HCT116 (cell line): ENCODE measurements at regions not wholly inside any gene's neighbourhood (a gene's known extent, or its start where the extent isn't known, plus 50 kb on each side); places are given as distances from the start of the nearest gene placed in this dataset.

Source experiments
- ATAC-seq: fragments of 200-7000 bp; cut with Tn5 transposase; 2 replicates; pipeline ENCODE4 v1.9.1; 2020; ENCODE audit warnings: mild to moderate bottlenecking, moderate library complexity
- BruUV-seq: library from RNA; stranded (reverse); fragments of 400-500 nt; replicated peaks from 2 replicates; lab custom pipeline; 2021; lab: Mats Ljungman, UMichigan
- CTCF ChIA-PET: fragments of 300-600 bp; sonication (Branson Sonifier 250); formaldehyde crosslinking; loops from one replicate; lab custom pipeline; 2021; ENCODE audit warnings: antibody characterized with exemption; lab: Charles Lee
- POLR2A ChIA-PET: fragments of 300-600, 350-600 bp; sonication (Branson Sonifier 250); formaldehyde crosslinking; loops from one replicate; lab custom pipeline; 2021; ENCODE audit warnings: antibody characterized with exemption; lab: Charles Lee
- RAD21 ChIA-PET, 2 experiments: fragments of 300-600 bp; sonication (Branson Sonifier 250); formaldehyde crosslinking; loops; one replicate each; lab custom pipeline; 2023; ENCODE audit warnings: low total read pairs in 2 of 2; ENCODE audit not compliant: uncharacterized antibody in 2 of 2, unreplicated experiment in 2 of 2, low non-redundant PET in 1 of 2; lab: Charles Lee
- DNase-seq: peaks from one replicate; pipeline ENCODE4 v3.0.0-alpha.2; 2010; ENCODE audit warnings: low read depth, low spot score
- H2AFZ ChIP-seq: fragments of 200-600 bp; shearing (Covaris generic), sonication (generic); 2 replicates; pipeline ENCODE4 v1.6.1; 2017; ENCODE audit warnings: low read depth, mixed run types, mixed read lengths, antibody characterized with exemption, low read length; ENCODE audit not compliant: poor library complexity, severe bottlenecking
- H3K27ac ChIP-seq: 2 replicates; pipeline ENCODE4 v1.5.1; 2012; ENCODE audit warnings: low read depth, low read length
- H3K27me3 ChIP-seq: fragments of 200-600 bp; sonication (generic); 2 replicates; pipeline ENCODE4 v1.6.1; 2016; ENCODE audit warnings: mixed run types, low read length, mixed read lengths; ENCODE audit not compliant: insufficient read depth
- H3K36me3 ChIP-seq, 2 experiments: fragments of 200-500 bp in 1 of 2; fragments of 200-600 bp in 1 of 2; sonication (Bioruptor generic) in 1 of 2; sonication (generic) in 1 of 2; 2 replicates each; pipeline versions ENCODE4 v1.5.1 to v1.6.1; 2014 to 2016; ENCODE audit warnings: low read length in 2 of 2, inconsistent platforms in 1 of 2, mixed read lengths in 1 of 2, mixed run types in 1 of 2; ENCODE audit not compliant: insufficient read depth in 2 of 2, control insufficient read depth in 1 of 2
- H3K4me1 ChIP-seq, 2 experiments: fragments of 200-600 bp in 1 of 2; sonication (generic) in 1 of 2; 2 replicates each; pipeline versions ENCODE4 v1.5.1 to v1.6.1; 2012 to 2017; ENCODE audit warnings: low read length in 2 of 2, inconsistent platforms in 1 of 2, mild to moderate bottlenecking in 1 of 2, mixed read lengths in 1 of 2, mixed run types in 1 of 2, moderate library complexity in 1 of 2; ENCODE audit not compliant: insufficient read depth in 2 of 2, control insufficient read depth in 1 of 2
- H3K4me2 ChIP-seq: fragments of 200-600 bp; sonication (generic); 2 replicates; pipeline ENCODE4 v1.6.1; 2017; ENCODE audit warnings: mixed run types, low read length, mixed read lengths
- H3K4me3 ChIP-seq, 2 experiments: fragments of 200-600 bp in 1 of 2; sonication (generic) in 1 of 2; replicated peaks in 1 of 2; 2 replicates each; pipeline ENCODE4 v1.5.1; 2011 to 2016; ENCODE audit warnings: low read length in 2 of 2, control low read depth in 1 of 2, low read depth in 1 of 2, mild to moderate bottlenecking in 1 of 2, mixed read lengths in 1 of 2, mixed run types in 1 of 2
- H3K79me2 ChIP-seq: fragments of 200-600 bp; sonication (generic); 2 replicates; pipeline ENCODE4 v1.6.1; 2017; ENCODE audit warnings: mild to moderate bottlenecking, mixed run types, low read length, moderate library complexity, mixed read lengths; ENCODE audit not compliant: insufficient read depth
- H3K9ac ChIP-seq: fragments of 200-600 bp; sonication (generic); 2 replicates; pipeline ENCODE4 v1.6.1; 2016; ENCODE audit warnings: low read length, mixed read lengths
- H3K9me2 ChIP-seq: fragments of 200-600 bp; sonication (generic), shearing (Covaris generic); 2 replicates; pipeline ENCODE4 v1.6.1; 2017; ENCODE audit warnings: mixed run types, mild to moderate bottlenecking, moderate library complexity; ENCODE audit not compliant: insufficient read depth
- H3K9me3 ChIP-seq, 2 experiments: fragments of 200-500 bp in 1 of 2; fragments of 200-600 bp in 1 of 2; sonication (Bioruptor generic) in 1 of 2; sonication (generic) in 1 of 2; 2 replicates each; pipeline ENCODE4 v1.6.1; 2014 to 2017; ENCODE audit warnings: low read length in 2 of 2, mixed read lengths in 2 of 2, inconsistent platforms in 1 of 2, low read depth in 1 of 2, mild to moderate bottlenecking in 1 of 2, mixed run types in 1 of 2, moderate library complexity in 1 of 2; ENCODE audit not compliant: control insufficient read depth in 1 of 2, insufficient read depth in 1 of 2
- H4K20me1 ChIP-seq: fragments of 200-600 bp; sonication (generic), shearing (Covaris generic); 2 replicates; pipeline ENCODE4 v1.6.1; 2017; ENCODE audit warnings: mixed run types, mild to moderate bottlenecking, moderate library complexity; ENCODE audit not compliant: insufficient read depth
- ATF3 ChIP-seq: IDR thresholded peaks from 2 replicates; pipeline ENCODE4 v1.6.1; 2012
- CEBPB ChIP-seq: IDR thresholded peaks from 2 replicates; pipeline ENCODE4 v1.6.1; 2012; ENCODE audit warnings: low read depth
- EGR1 ChIP-seq: IDR thresholded peaks from 2 replicates; pipeline ENCODE4 v1.6.1; 2012; ENCODE audit warnings: low read depth
- ELF1 ChIP-seq: IDR thresholded peaks from 2 replicates; pipeline ENCODE4 v1.6.1; 2012; ENCODE audit warnings: low read depth, borderline replicate concordance
- JUND ChIP-seq: IDR thresholded peaks from 2 replicates; pipeline ENCODE4 v1.6.1; 2012
- MAX ChIP-seq: IDR thresholded peaks from 2 replicates; pipeline ENCODE4 v1.6.1; 2012
- POLR2A ChIP-seq: IDR thresholded peaks from 2 replicates; pipeline ENCODE4 v1.7.0; 2011; ENCODE audit warnings: borderline replicate concordance; ENCODE audit not compliant: insufficient read depth, insufficient read length; ENCODE audit errors: extremely low read depth
- POLR2AphosphoS5 ChIP-seq: IDR thresholded peaks from 2 replicates; pipeline ENCODE4 v1.6.1; 2011; ENCODE audit warnings: mild to moderate bottlenecking, low read depth, low read length, moderate library complexity
- RAD21 ChIP-seq: IDR thresholded peaks from 2 replicates; pipeline ENCODE4 v1.6.1; 2012; ENCODE audit warnings: low read depth, mild to moderate bottlenecking
- SIN3A ChIP-seq: IDR thresholded peaks from 2 replicates; pipeline ENCODE4 v1.6.1; 2012; ENCODE audit warnings: low read depth
- SP1 ChIP-seq: IDR thresholded peaks from 2 replicates; pipeline ENCODE4 v1.6.1; 2012; ENCODE audit warnings: low read depth
- SRF ChIP-seq: IDR thresholded peaks from 2 replicates; pipeline ENCODE4 v1.6.1; 2012; ENCODE audit warnings: low read depth
- YY1 ChIP-seq: IDR thresholded peaks from 2 replicates; pipeline ENCODE4 v1.6.1; 2011; ENCODE audit warnings: low read length, low read depth, moderate library complexity, mild to moderate bottlenecking; ENCODE audit not compliant: insufficient replicate concordance; ENCODE audit errors: extremely low read depth
- ZFX ChIP-seq: fragments of 450-650 bp; IDR thresholded peaks from 2 replicates; pipeline ENCODE4 v1.6.1; 2017
- intact Hi-C: fragments of 100-400 bp; cut with micrococcal nuclease; formaldehyde crosslinking; loops from 2 replicates; pipeline ENCODE4 v1.10.0; 2022
- TF ChIP-seq, protein P1 (sequence below): IDR thresholded peaks from 2 replicates; pipeline ENCODE4 v1.6.1; 2012; ENCODE audit warnings: low read depth
- TF ChIP-seq, protein P2 (sequence below): IDR thresholded peaks from 2 replicates; pipeline ENCODE4 v1.6.1; 2011; ENCODE audit warnings: mild to moderate bottlenecking, low read length, moderate library complexity; ENCODE audit not compliant: insufficient replicate concordance; ENCODE audit errors: extremely low read depth

DNA sequence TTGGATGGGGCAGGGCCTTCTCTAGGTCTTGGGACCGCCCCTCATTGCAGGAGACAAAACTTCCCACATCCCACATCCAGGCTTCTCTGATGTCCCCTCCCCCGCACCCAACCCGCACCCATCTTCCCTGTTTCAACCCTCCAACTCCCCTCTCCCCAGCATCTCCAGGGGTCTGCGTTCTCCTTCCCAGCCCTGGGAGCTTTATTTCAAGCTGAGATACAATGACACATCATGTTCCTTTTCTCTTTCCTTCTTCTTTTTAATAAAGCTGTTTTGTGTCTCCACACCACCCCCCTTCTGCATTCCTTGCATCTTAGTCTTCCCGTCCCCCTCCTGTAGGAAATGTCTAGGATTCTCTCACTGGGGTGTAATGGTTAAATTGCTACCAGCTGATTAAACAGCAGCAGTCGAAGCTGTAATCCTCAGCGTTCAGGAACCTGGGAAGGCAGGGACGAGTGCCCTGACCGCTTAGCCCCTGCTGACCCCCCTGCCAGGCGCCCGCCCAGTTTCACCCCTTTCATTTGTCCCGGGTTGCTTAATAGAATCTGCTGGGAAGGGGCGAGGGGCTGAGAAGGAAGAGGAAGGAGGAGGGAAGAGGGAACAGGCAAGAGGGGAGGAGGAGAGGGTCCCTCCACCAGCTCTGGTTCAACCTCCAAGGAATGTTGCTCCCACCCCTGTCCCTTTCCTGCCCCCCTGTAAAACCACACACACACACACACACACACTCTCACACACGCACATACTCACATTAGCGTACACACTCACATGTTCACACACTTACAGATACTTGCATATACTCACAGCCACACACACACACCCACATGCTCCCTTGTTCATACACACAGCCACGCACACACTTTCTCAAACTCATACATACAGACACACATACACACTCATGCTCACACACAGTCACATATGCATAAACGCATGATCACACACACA lies 104.5 kb upstream of the MED13L start:
- BruUV-seq: no TSS peak
- H3K36me3 ChIP-seq: no peaks in the 10 kb centered on the region
- intact Hi-C loops: no loop called here
- H4K20me1 ChIP-seq: no peaks in the 10 kb centered on the region
- no peaks in the 10 kb centered on the region for H3K9me3 ChIP-seq
- no peak overlapping the region for H3K4me3 ChIP-seq
- ChIA-PET POLR2A (no interaction called here), RAD21 (no interaction called here), CTCF (no interaction called here)
- no peak overlapping the region for H2AFZ ChIP-seq
- no peaks in the 10 kb centered on the region for H3K27me3 ChIP-seq
- H3K27ac ChIP-seq: no peak overlapping the region
- no peaks in the 10 kb centered on the region for H3K79me2 ChIP-seq
- TF ChIP-seq CEBPB (no peak), RAD21 (no peak), YY1 (no peak), SRF (no peak), EGR1 (no peak), ZFX (no peak), JUND (no peak), POLR2A (no peak), ELF1 (no peak), POLR2AphosphoS5 (no peak), ATF3 (no peak), MAX (no peak), SIN3A (no peak), SP1 (no peak)
- TF ChIP-seq, protein P1, sequence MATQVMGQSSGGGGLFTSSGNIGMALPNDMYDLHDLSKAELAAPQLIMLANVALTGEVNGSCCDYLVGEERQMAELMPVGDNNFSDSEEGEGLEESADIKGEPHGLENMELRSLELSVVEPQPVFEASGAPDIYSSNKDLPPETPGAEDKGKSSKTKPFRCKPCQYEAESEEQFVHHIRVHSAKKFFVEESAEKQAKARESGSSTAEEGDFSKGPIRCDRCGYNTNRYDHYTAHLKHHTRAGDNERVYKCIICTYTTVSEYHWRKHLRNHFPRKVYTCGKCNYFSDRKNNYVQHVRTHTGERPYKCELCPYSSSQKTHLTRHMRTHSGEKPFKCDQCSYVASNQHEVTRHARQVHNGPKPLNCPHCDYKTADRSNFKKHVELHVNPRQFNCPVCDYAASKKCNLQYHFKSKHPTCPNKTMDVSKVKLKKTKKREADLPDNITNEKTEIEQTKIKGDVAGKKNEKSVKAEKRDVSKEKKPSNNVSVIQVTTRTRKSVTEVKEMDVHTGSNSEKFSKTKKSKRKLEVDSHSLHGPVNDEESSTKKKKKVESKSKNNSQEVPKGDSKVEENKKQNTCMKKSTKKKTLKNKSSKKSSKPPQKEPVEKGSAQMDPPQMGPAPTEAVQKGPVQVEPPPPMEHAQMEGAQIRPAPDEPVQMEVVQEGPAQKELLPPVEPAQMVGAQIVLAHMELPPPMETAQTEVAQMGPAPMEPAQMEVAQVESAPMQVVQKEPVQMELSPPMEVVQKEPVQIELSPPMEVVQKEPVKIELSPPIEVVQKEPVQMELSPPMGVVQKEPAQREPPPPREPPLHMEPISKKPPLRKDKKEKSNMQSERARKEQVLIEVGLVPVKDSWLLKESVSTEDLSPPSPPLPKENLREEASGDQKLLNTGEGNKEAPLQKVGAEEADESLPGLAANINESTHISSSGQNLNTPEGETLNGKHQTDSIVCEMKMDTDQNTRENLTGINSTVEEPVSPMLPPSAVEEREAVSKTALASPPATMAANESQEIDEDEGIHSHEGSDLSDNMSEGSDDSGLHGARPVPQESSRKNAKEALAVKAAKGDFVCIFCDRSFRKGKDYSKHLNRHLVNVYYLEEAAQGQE: no peak
- TF ChIP-seq, protein P2, sequence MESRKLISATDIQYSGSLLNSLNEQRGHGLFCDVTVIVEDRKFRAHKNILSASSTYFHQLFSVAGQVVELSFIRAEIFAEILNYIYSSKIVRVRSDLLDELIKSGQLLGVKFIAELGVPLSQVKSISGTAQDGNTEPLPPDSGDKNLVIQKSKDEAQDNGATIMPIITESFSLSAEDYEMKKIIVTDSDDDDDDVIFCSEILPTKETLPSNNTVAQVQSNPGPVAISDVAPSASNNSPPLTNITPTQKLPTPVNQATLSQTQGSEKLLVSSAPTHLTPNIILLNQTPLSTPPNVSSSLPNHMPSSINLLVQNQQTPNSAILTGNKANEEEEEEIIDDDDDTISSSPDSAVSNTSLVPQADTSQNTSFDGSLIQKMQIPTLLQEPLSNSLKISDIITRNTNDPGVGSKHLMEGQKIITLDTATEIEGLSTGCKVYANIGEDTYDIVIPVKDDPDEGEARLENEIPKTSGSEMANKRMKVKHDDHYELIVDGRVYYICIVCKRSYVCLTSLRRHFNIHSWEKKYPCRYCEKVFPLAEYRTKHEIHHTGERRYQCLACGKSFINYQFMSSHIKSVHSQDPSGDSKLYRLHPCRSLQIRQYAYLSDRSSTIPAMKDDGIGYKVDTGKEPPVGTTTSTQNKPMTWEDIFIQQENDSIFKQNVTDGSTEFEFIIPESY: no peak
- H3K4me2 ChIP-seq: peak overlapping the region; percentile 44
- no peak for ATAC-seq
- H3K4me1 ChIP-seq: peaks cover 12 to 53% of the 10 kb centered on the region in 2 experiments; a peak in 3 of 4 replicates
- no peak for DNase-seq
- H3K9ac ChIP-seq: no peak overlapping the region
- H3K9me2 ChIP-seq: no peaks in the 10 kb centered on the region
